ENCODE measurements at regions not wholly inside any gene's neighbourhood (a gene's known extent, or its start where the extent isn't known, plus 50 kb on each side); places are given as distances from the start of the nearest gene placed in this dataset.

DNA sequence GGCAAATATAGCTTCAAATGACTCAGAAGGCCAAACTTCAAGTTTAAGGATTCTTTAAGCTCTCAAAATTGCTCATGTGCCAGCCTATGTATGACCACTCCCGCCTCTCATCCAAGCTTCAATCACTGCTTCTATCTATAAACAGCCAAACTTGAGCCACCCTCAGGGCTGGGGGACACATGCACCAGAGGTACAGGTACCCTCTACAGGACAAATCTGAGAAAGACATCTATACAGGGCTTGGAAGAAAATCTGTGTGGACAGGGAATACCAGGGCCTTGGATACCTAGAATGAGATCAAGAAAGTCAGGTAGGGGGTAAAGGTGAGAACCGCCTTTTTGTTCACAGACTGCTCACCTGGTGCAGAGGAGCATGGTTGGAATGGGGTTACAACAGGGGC, 217.9 kb downstream of the ATPSCKMT start:
- TF ChIP-seq LEF1 (IDR thresholded peaks at IDR 0.05; ENCODE audit: borderline replicate concordance) (no peak), ARNT (IDR thresholded peaks at IDR 0.05) (no peak), CTBP1 (IDR thresholded peaks at IDR 0.05; ENCODE audit: borderline replicate concordance) (no peak), FOXA1 (IDR thresholded peaks at IDR 0.05) (no peak), FOXM1 (IDR thresholded peaks at IDR 0.05; ENCODE audit: borderline replicate concordance) (no peak), ELF4 (IDR thresholded peaks at IDR 0.05) (no peak), HDGF (IDR thresholded peaks at IDR 0.05; ENCODE audit: borderline replicate concordance) (no peak), SUZ12 (IDR thresholded peaks at IDR 0.05) (no peak), L3MBTL2 (conservative IDR thresholded peaks at IDR 0.05) (no peak), SP1 (IDR thresholded peaks at IDR 0.05) (no peak), FOXK2 (IDR thresholded peaks at IDR 0.05) (no peak), TARDBP (IDR thresholded peaks at IDR 0.05) (no peak), BHLHE40 (IDR thresholded peaks at IDR 0.05; ENCODE audit: borderline replicate concordance) (no peak), ZNF384 (IDR thresholded peaks at IDR 0.05) (no peak), NFRKB (IDR thresholded peaks at IDR 0.05) (no peak)
- TF ChIP-seq, protein P1, sequence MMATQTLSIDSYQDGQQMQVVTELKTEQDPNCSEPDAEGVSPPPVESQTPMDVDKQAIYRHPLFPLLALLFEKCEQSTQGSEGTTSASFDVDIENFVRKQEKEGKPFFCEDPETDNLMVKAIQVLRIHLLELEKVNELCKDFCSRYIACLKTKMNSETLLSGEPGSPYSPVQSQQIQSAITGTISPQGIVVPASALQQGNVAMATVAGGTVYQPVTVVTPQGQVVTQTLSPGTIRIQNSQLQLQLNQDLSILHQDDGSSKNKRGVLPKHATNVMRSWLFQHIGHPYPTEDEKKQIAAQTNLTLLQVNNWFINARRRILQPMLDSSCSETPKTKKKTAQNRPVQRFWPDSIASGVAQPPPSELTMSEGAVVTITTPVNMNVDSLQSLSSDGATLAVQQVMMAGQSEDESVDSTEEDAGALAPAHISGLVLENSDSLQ (IDR thresholded peaks at IDR 0.05): no peak
- ChIA-PET POLR2A (no interaction called here), CTCF (no interaction called here)
- no peak for DNase-seq (ENCODE audit: extremely low spot score)

GRCh38 chr5:10030219-10030831, 219.4 kb downstream of the ATPSCKMT start:
- DNase-seq (ENCODE audit: extremely low spot score): no peak
- TF ChIP-seq LEF1 (IDR thresholded peaks at IDR 0.05; ENCODE audit: borderline replicate concordance) (no peak), HDGF (IDR thresholded peaks at IDR 0.05; ENCODE audit: borderline replicate concordance) (no peak), L3MBTL2 (conservative IDR thresholded peaks at IDR 0.05) (no peak), NFRKB (IDR thresholded peaks at IDR 0.05) (no peak), CTBP1 (IDR thresholded peaks at IDR 0.05; ENCODE audit: borderline replicate concordance) (no peak), FOXM1 (IDR thresholded peaks at IDR 0.05; ENCODE audit: borderline replicate concordance) (no peak), FOXA1 (IDR thresholded peaks at IDR 0.05) (no peak), ELF4 (IDR thresholded peaks at IDR 0.05) (no peak), ZNF384 (IDR thresholded peaks at IDR 0.05) (no peak)
- TF ChIP-seq, protein P1 (IDR thresholded peaks at IDR 0.05): no peak
- POLR2A ChIA-PET: no interaction called here
- CTCF ChIA-PET: interaction anchor here (0.6 to 1.4 kb wide), 2 partner anchors 8 to 487 kb away, joined by 3 read pairs; no protein-coding TSS in a partner anchor

- no peak for DNase-seq (ENCODE audit: extremely low spot score)
- ChIA-PET CTCF (no interaction called here), POLR2A (no interaction called here)
- TF ChIP-seq SUZ12 (IDR thresholded peaks at IDR 0.05): no peak
- no peak for TF ChIP-seq CTBP1 (IDR thresholded peaks at IDR 0.05; ENCODE audit: borderline replicate concordance)
- no peak for TF ChIP-seq L3MBTL2 (conservative IDR thresholded peaks at IDR 0.05)
- TF ChIP-seq ELF4 (IDR thresholded peaks at IDR 0.05): no peak
- TF ChIP-seq, protein P1 (IDR thresholded peaks at IDR 0.05): no peak
- no peak for TF ChIP-seq FOXK2 (IDR thresholded peaks at IDR 0.05)
- TF ChIP-seq FOXA1 (IDR thresholded peaks at IDR 0.05): no peak
- TF ChIP-seq HDGF (IDR thresholded peaks at IDR 0.05; ENCODE audit: borderline replicate concordance): no peak
- TF ChIP-seq SP1 (IDR thresholded peaks at IDR 0.05): no peak
- TF ChIP-seq TARDBP (IDR thresholded peaks at IDR 0.05): no peak
- TF ChIP-seq ARNT (IDR thresholded peaks at IDR 0.05): no peak
- TF ChIP-seq FOXM1 (IDR thresholded peaks at IDR 0.05; ENCODE audit: borderline replicate concordance): no peak
- no peak for TF ChIP-seq BHLHE40 (IDR thresholded peaks at IDR 0.05; ENCODE audit: borderline replicate concordance)
- TF ChIP-seq ZNF384 (IDR thresholded peaks at IDR 0.05): no peak
- TF ChIP-seq NFRKB (IDR thresholded peaks at IDR 0.05): no peak
- no peak for TF ChIP-seq LEF1 (IDR thresholded peaks at IDR 0.05; ENCODE audit: borderline replicate concordance)
Observed at GRCh38 chr5:10023494-10023893, 226.2 kb downstream of the ATPSCKMT start.

DNA sequence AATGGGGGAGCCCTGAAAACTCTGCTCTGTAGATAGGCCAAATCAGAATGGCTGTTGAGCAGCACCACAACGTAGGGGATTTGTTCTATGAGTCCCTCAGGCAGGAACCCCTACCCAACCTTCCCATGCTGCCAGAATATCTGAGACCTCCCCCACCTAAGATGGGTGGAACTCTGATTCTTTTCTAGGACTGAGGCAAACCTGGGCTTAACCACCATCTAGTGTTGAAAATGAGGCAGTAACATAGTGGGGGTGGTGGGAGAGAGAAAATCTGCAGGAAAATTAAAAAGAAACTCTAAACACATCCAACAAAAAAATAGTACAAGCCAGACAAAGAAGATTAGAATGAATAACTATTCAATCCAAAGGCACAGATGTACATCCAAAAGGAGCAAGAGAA, 228.4 kb downstream of the ATPSCKMT start:
- POLR2A ChIA-PET: no interaction called here
- no peak for DNase-seq (ENCODE audit: extremely low spot score)
- TF ChIP-seq SUZ12 (IDR thresholded peaks at IDR 0.05) (no peak), HDGF (IDR thresholded peaks at IDR 0.05; ENCODE audit: borderline replicate concordance) (no peak), NFRKB (IDR thresholded peaks at IDR 0.05) (no peak), L3MBTL2 (conservative IDR thresholded peaks at IDR 0.05) (no peak), ELF4 (IDR thresholded peaks at IDR 0.05) (no peak), ZNF384 (IDR thresholded peaks at IDR 0.05) (no peak), ARNT (IDR thresholded peaks at IDR 0.05) (no peak), TARDBP (IDR thresholded peaks at IDR 0.05) (no peak), FOXM1 (IDR thresholded peaks at IDR 0.05; ENCODE audit: borderline replicate concordance) (no peak), LEF1 (IDR thresholded peaks at IDR 0.05; ENCODE audit: borderline replicate concordance) (no peak), SP1 (IDR thresholded peaks at IDR 0.05) (no peak), BHLHE40 (IDR thresholded peaks at IDR 0.05; ENCODE audit: borderline replicate concordance) (no peak), CTBP1 (IDR thresholded peaks at IDR 0.05; ENCODE audit: borderline replicate concordance) (no peak), FOXK2 (IDR thresholded peaks at IDR 0.05) (no peak)
- TF ChIP-seq, protein P1 (IDR thresholded peaks at IDR 0.05): no peak
- CTCF ChIA-PET: no interaction called here

GRCh38 chr5:10019236-10019635, 230.5 kb downstream of the ATPSCKMT start:
- DNase-seq (ENCODE audit: extremely low spot score): no peak

More at GRCh38 chr5:10019236-10019635, 230.5 kb downstream of the ATPSCKMT start:
- TF ChIP-seq SP1 (IDR thresholded peaks at IDR 0.05) (no peak), FOXM1 (IDR thresholded peaks at IDR 0.05; ENCODE audit: borderline replicate concordance) (no peak), FOXK2 (IDR thresholded peaks at IDR 0.05) (no peak), ELF4 (IDR thresholded peaks at IDR 0.05) (no peak), HDGF (IDR thresholded peaks at IDR 0.05; ENCODE audit: borderline replicate concordance) (no peak), L3MBTL2 (conservative IDR thresholded peaks at IDR 0.05) (no peak), FOXA1 (IDR thresholded peaks at IDR 0.05) (no peak), TARDBP (IDR thresholded peaks at IDR 0.05) (no peak), LEF1 (IDR thresholded peaks at IDR 0.05; ENCODE audit: borderline replicate concordance) (no peak), ARNT (IDR thresholded peaks at IDR 0.05) (no peak), ZNF384 (IDR thresholded peaks at IDR 0.05) (no peak), NFRKB (IDR thresholded peaks at IDR 0.05) (no peak), CTBP1 (IDR thresholded peaks at IDR 0.05; ENCODE audit: borderline replicate concordance) (no peak), BHLHE40 (IDR thresholded peaks at IDR 0.05; ENCODE audit: borderline replicate concordance) (no peak), SUZ12 (IDR thresholded peaks at IDR 0.05) (no peak)
- TF ChIP-seq, protein P1 (IDR thresholded peaks at IDR 0.05): no peak
- ChIA-PET POLR2A (no interaction called here), CTCF (no interaction called here)
